PC-9 (cell line): ENCODE measurements at regions not wholly inside any gene's neighbourhood (a gene's known extent, or its start where the extent isn't known, plus 50 kb on each side); places are given as distances from the start of the nearest gene placed in this dataset.

ENCODE experiments used
- EZH2 ChIP-seq: fragments of 200-600 bp; sonication (generic); IDR thresholded peaks from 2 replicates; pipeline ENCODE4 v1.8.0; 2017; ENCODE audit warnings: antibody characterized with exemption, low read depth
- TF ChIP-seq, protein P1 (sequence below): fragments of 200-600 bp; sonication (generic); conservative IDR thresholded peaks from 2 replicates; pipeline ENCODE4 v1.6.1; 2017; ENCODE audit warnings: mixed run types, antibody characterized with exemption, mild to moderate bottlenecking, moderate library complexity

DNA sequence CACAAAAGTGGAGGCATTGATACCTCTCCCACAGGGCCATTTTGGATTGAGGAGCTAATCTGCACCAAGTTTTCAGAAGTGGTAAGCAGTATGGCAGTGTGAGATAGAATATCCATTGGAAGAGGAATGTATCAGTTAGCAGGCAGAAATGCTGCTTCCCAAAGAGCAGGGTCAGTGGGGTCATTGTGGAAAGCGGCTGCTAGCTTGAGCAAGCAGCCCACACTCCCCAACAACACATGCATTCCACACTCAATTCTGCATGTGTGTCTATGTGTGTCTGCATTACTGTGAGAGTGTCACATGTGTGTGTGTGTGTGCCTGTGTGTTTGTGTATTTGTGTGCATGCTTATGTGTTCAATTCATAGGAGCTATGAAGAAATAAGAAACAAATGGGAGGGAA is 190.9 kb upstream of the FOXA2 start:
- TF ChIP-seq, protein P1, sequence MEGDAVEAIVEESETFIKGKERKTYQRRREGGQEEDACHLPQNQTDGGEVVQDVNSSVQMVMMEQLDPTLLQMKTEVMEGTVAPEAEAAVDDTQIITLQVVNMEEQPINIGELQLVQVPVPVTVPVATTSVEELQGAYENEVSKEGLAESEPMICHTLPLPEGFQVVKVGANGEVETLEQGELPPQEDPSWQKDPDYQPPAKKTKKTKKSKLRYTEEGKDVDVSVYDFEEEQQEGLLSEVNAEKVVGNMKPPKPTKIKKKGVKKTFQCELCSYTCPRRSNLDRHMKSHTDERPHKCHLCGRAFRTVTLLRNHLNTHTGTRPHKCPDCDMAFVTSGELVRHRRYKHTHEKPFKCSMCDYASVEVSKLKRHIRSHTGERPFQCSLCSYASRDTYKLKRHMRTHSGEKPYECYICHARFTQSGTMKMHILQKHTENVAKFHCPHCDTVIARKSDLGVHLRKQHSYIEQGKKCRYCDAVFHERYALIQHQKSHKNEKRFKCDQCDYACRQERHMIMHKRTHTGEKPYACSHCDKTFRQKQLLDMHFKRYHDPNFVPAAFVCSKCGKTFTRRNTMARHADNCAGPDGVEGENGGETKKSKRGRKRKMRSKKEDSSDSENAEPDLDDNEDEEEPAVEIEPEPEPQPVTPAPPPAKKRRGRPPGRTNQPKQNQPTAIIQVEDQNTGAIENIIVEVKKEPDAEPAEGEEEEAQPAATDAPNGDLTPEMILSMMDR: no peak
- TF ChIP-seq EZH2: no peak
